ENCODE measurements at regions not wholly inside any gene's neighbourhood (a gene's known extent, or its start where the extent isn't known, plus 50 kb on each side); places are given as distances from the start of the nearest gene placed in this dataset.

DNA sequence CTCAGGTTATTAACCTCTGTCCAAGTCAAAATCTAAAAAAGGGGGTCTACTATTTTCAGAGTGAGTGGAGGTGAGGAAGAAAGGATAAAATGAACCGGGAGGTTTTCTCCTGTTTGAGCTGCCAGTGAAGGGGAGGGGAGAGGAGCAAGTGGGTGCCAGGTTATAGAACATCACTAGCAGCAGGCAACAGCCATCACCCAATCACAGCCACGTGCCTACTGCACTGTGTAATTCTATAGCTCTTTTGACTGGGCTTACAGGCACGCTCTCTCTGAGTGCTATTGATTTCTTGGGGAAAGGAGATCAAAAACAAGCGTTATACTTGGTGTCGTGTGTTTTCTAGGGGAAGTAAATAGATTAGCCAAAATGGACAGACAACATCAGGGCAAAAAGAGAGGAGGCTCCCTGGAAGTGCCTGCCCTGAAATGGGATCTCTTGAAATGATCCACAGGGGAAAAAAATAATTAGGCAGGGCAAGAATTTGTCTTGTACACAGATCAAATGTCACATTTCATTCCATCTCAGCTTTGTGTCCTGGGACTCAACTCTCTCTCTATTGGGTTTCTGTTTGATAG is 300.5 kb upstream of the LCORL start:
- DNase-seq (ENCODE audit: insufficient read length, low spot score) (no peak), FAIRE-seq (no peak)
- TF ChIP-seq, protein P1, sequence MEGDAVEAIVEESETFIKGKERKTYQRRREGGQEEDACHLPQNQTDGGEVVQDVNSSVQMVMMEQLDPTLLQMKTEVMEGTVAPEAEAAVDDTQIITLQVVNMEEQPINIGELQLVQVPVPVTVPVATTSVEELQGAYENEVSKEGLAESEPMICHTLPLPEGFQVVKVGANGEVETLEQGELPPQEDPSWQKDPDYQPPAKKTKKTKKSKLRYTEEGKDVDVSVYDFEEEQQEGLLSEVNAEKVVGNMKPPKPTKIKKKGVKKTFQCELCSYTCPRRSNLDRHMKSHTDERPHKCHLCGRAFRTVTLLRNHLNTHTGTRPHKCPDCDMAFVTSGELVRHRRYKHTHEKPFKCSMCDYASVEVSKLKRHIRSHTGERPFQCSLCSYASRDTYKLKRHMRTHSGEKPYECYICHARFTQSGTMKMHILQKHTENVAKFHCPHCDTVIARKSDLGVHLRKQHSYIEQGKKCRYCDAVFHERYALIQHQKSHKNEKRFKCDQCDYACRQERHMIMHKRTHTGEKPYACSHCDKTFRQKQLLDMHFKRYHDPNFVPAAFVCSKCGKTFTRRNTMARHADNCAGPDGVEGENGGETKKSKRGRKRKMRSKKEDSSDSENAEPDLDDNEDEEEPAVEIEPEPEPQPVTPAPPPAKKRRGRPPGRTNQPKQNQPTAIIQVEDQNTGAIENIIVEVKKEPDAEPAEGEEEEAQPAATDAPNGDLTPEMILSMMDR (IDR thresholded peaks at IDR 0.05; ENCODE audit: insufficient read depth, missing control alignments), result no peak

DNA sequence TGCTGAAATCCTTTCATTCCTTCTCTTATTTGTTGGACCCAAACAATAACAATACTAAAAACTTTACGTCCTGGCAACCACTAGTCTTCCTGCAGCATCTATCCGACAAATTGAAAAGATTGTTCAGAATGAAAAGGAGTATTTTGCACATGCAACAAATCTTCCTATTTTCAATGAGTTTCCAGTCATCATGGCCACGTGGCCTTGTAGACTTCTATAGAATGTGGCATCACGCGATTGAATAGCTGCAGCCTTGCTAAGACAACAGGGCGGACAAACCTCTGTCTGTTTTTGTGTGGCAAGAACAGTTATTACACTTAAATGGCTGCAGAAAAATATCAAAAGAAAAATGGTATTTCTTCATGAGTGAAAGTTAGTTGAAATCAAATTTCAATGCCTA is 297.9 kb upstream of the LCORL start:
- DNase-seq (ENCODE audit: insufficient read length, low spot score), result no peak
- TF ChIP-seq, protein P1 (IDR thresholded peaks at IDR 0.05; ENCODE audit: insufficient read depth, missing control alignments), result no peak
- FAIRE-seq, result no peak

GRCh38 chr4:18318682-18319388 is 297.3 kb upstream of the LCORL start:
- no peak for DNase-seq (ENCODE audit: insufficient read length, low spot score)
- TF ChIP-seq, protein P1 (IDR thresholded peaks at IDR 0.05; ENCODE audit: insufficient read depth, missing control alignments), result no peak
- no peak for FAIRE-seq

DNA sequence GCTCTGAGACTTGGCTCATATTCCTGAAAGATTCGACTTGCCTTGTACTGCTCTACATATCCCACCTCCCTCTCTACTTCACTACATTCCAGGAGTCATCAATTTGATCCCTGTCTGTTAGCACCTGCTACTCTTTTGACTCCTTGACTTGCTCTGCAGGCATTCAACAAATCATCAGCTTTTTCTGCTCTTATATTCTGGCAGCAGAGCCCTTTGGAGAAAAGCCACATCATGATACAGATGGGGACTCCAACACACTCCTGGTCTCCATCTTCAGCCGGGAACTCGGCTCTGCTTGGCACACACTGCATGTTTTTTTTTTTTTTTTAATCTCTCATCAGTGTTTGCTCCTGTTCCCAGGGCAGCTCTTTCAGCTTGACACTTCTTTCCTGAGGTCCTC is 293.2 kb upstream of the LCORL start:
- DNase-seq (ENCODE audit: insufficient read length, low spot score) (no peak), FAIRE-seq (no peak)
- TF ChIP-seq, protein P1 (IDR thresholded peaks at IDR 0.05; ENCODE audit: insufficient read depth, missing control alignments), result no peak

- no peak for FAIRE-seq
- TF ChIP-seq, protein P1 (IDR thresholded peaks at IDR 0.05; ENCODE audit: insufficient read depth, missing control alignments), result no peak
Observed at GRCh38 chr4:18297684-18298083, 276.1 kb upstream of the LCORL start.

GRCh38 chr4:18296411-18296810 is 274.9 kb upstream of the LCORL start:
- FAIRE-seq (no peak), DNase-seq (ENCODE audit: insufficient read length, low spot score) (no peak)
- TF ChIP-seq, protein P1 (IDR thresholded peaks at IDR 0.05; ENCODE audit: insufficient read depth, missing control alignments), result no peak

More at GRCh38 chr4:18297684-18298083, 276.1 kb upstream of the LCORL start:
- DNase-seq (ENCODE audit: insufficient read length, low spot score), result no peak

DNA sequence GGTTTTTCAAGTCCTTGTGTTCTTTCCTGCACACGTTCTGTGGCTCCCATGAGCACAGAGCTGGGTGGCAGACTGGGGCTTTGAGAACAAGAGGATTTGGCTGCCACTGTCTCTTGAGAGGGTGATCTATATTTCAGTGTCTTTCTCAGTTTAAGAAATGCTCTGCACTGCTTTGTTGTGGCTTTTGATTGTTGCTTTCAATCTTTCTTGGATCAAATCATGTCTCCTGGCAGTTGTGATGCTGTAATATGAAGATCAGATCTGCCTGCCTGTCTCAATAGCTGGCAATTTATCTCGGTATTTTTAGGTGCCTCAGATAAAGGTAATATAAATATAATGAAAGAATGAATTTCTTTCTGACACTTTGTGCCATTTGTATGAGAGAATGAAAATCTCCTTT is 273.3 kb upstream of the LCORL start:
- DNase-seq (ENCODE audit: insufficient read length, low spot score) (no peak), FAIRE-seq (no peak)
- TF ChIP-seq, protein P1 (IDR thresholded peaks at IDR 0.05; ENCODE audit: insufficient read depth, missing control alignments), result no peak
